Neural cell (in vitro differentiated cells): ENCODE measurements at regions not wholly inside any gene's neighbourhood (a gene's known extent, or its start where the extent isn't known, plus 50 kb on each side); places are given as distances from the start of the nearest gene placed in this dataset.

ENCODE experiments used
- CTCF ChIP-seq: fragments of 450-650 bp; IDR thresholded peaks from 2 replicates; pipeline ENCODE4 v1.5.1; 2014; ENCODE audit warnings: antibody characterized with exemption, mild to moderate bottlenecking, moderate library complexity; ENCODE audit not compliant: poor library complexity, severe bottlenecking
- EP300 ChIP-seq: fragments of 450-650 bp; conservative IDR thresholded peaks from 2 replicates; pipeline ENCODE4 v1.6.1; 2014; ENCODE audit warnings: antibody characterized with exemption, mild to moderate bottlenecking, moderate library complexity; ENCODE audit not compliant: poor library complexity, severe bottlenecking
- EZH2 ChIP-seq: fragments of 200-600, 300-800 bp; shearing (Covaris generic), sonication (generic); IDR thresholded peaks from 2 replicates; pipeline ENCODE4 v1.6.1; 2014; ENCODE audit warnings: antibody characterized with exemption, low read length, borderline replicate concordance, mild to moderate bottlenecking; ENCODE audit not compliant: insufficient read depth, poor library complexity, severe bottlenecking
- MXI1 ChIP-seq: fragments of 450-650 bp; conservative IDR thresholded peaks from 2 replicates; pipeline ENCODE4 v1.6.1; 2014; ENCODE audit warnings: antibody characterized with exemption, mild to moderate bottlenecking; ENCODE audit not compliant: poor library complexity, severe bottlenecking
- RAD21 ChIP-seq: fragments of 450-650 bp; conservative IDR thresholded peaks from 2 replicates; pipeline ENCODE4 v1.6.1; 2014; ENCODE audit warnings: antibody characterized with exemption, mild to moderate bottlenecking, moderate library complexity
- SMC3 ChIP-seq: fragments of 450-650 bp; conservative IDR thresholded peaks from 2 replicates; pipeline ENCODE4 v1.6.1; 2014; ENCODE audit warnings: antibody characterized with exemption, mild to moderate bottlenecking, moderate library complexity; ENCODE audit not compliant: poor library complexity
- TAF1 ChIP-seq: IDR thresholded peaks from 2 replicates; pipeline ENCODE4 v1.6.1; 2012; ENCODE audit warnings: low read depth

DNA sequence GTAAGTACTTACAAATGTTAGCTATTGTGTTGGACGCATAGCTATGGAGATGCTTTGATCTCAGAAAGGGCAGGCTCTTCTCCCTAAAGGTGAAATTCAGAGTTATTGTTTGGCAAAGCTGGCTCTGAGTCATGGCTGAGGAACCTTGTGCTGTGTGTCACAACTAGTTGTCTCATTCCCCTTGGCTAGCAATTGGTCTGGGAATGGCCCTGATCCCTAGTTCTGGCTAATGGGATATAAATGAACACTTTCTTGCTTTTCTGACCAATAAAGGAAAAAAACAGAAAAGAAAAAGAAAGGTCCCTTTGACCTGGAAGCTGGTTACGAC lies 210.6 kb downstream of the MAP2K4 start:
- TF ChIP-seq EZH2 (no peak), CTCF (no peak), SMC3 (no peak), RAD21 (no peak), EP300 (no peak), TAF1 (no peak), MXI1 (no peak)
